PC-9 (cell line): ENCODE measurements at regions not wholly inside any gene's neighbourhood (a gene's known extent, or its start where the extent isn't known, plus 50 kb on each side); places are given as distances from the start of the nearest gene placed in this dataset.

Experiments used
- BruUV-seq: library from RNA; stranded (reverse); fragments of 400-500 nt; replicated peaks from 2 replicates; lab custom pipeline; 2021; lab: Mats Ljungman, UMichigan
- CTCF ChIA-PET: fragments of 300-600 bp; sonication (Branson Sonifier 250); formaldehyde crosslinking; loops from one replicate; lab custom pipeline; 2022; ENCODE audit warnings: antibody characterized with exemption; lab: Charles Lee
- POLR2A ChIA-PET: fragments of 300-600 bp; sonication (Branson Sonifier 250); formaldehyde crosslinking; loops from one replicate; lab custom pipeline; 2022; ENCODE audit warnings: antibody characterized with exemption; ENCODE audit not compliant: unreplicated experiment; lab: Charles Lee
- DNase-seq, 2 experiments: peaks; one replicate each; pipeline versions ENCODE4 v3.0.0 to v3.0.0-alpha.2; 2015 to 2022; ENCODE audit warnings: mixed read lengths in 1 of 2
- H2AFZ ChIP-seq: fragments of 200-600 bp; sonication (generic); 2 replicates; pipeline ENCODE4 v1.8.1; 2017; ENCODE audit warnings: antibody characterized with exemption
- H3F3A ChIP-seq: fragments of 200-600 bp; sonication (generic); 2 replicates; pipeline ENCODE4 v1.8.1; 2017; ENCODE audit warnings: antibody characterized with exemption, mild to moderate bottlenecking, low read depth; ENCODE audit not compliant: insufficient read depth
- H3K27ac ChIP-seq: fragments of 200-600 bp; sonication (generic); 2 replicates; pipeline ENCODE4 v1.6.1; 2016; ENCODE audit warnings: mixed run types
- H3K27me3 ChIP-seq: fragments of 200-600 bp; sonication (generic); 2 replicates; pipeline ENCODE4 v1.6.1; 2016; ENCODE audit warnings: low read depth, mixed run types; ENCODE audit not compliant: insufficient read depth
- H3K36me3 ChIP-seq: fragments of 200-600 bp; sonication (generic); 2 replicates; pipeline ENCODE4 v1.6.1; 2016; ENCODE audit warnings: low read depth, mixed run types
- H3K4me1 ChIP-seq: fragments of 200-600 bp; sonication (generic); replicated peaks from 2 replicates; pipeline ENCODE4 v1.6.1; 2016; ENCODE audit warnings: mixed run types; ENCODE audit not compliant: insufficient read depth
- H3K4me2 ChIP-seq: fragments of 200-600 bp; sonication (generic); 2 replicates; pipeline ENCODE4 v1.6.1; 2017; ENCODE audit warnings: mixed run types
- H3K4me3 ChIP-seq: fragments of 200-600 bp; sonication (generic); 2 replicates; pipeline ENCODE4 v1.6.1; 2016; ENCODE audit warnings: mixed run types
- H3K79me2 ChIP-seq: fragments of 200-600 bp; sonication (generic); 2 replicates; pipeline ENCODE4 v1.6.1; 2017; ENCODE audit warnings: low read depth, mixed run types
- H3K9me2 ChIP-seq: fragments of 200-600 bp; sonication (generic); 2 replicates; pipeline ENCODE4 v1.8.1; 2017; ENCODE audit warnings: mild to moderate bottlenecking; ENCODE audit not compliant: insufficient read depth
- H3K9me3 ChIP-seq: fragments of 200-600 bp; sonication (generic); 2 replicates; pipeline ENCODE4 v1.8.1; 2016; ENCODE audit warnings: low read depth; ENCODE audit not compliant: insufficient read depth
- H4K20me1 ChIP-seq: fragments of 200-600 bp; sonication (generic); 2 replicates; pipeline ENCODE4 v1.8.1; 2017; ENCODE audit not compliant: insufficient read depth
- EZH2 ChIP-seq: fragments of 200-600 bp; sonication (generic); IDR thresholded peaks from 2 replicates; pipeline ENCODE4 v1.8.0; 2017; ENCODE audit warnings: antibody characterized with exemption, low read depth
- intact Hi-C: fragments of 100-400 bp; cut with micrococcal nuclease; formaldehyde crosslinking; loops from one replicate; pipeline ENCODE4 v1.10.0; 2022; ENCODE audit not compliant: unreplicated experiment
- TF ChIP-seq, protein P1 (sequence below): fragments of 200-600 bp; sonication (generic); conservative IDR thresholded peaks from 2 replicates; pipeline ENCODE4 v1.6.1; 2017; ENCODE audit warnings: mixed run types, antibody characterized with exemption, mild to moderate bottlenecking, moderate library complexity

- Histone ChIP-seq H3K27ac (no peak overlapping the region), H3K36me3 (no peaks in the 10 kb centered on the region), H3K4me1 (peaks cover 6% of the 10 kb centered on the region), H3K79me2 (no peaks in the 10 kb centered on the region), H2AFZ (no peak overlapping the region), H3K4me2 (no peak overlapping the region), H3F3A (0 out of 2 replicates have a peak, but pooled peaks cover 5% of the 10 kb centered on the region), H4K20me1 (no peaks in the 10 kb centered on the region), H3K4me3 (no peak overlapping the region), H3K9me3 (no peaks in the 10 kb centered on the region), H3K27me3 (no peaks in the 10 kb centered on the region), H3K9me2 (no peaks in the 10 kb centered on the region)
- CTCF ChIA-PET: interaction anchor here (0.6 to 0.7 kb wide), 2 partner anchors 120 to 185 kb away, joined by 3 read pairs; partner anchors contain the start of gene H6PD
- POLR2A ChIA-PET: no interaction called here
- TF ChIP-seq, protein P1, sequence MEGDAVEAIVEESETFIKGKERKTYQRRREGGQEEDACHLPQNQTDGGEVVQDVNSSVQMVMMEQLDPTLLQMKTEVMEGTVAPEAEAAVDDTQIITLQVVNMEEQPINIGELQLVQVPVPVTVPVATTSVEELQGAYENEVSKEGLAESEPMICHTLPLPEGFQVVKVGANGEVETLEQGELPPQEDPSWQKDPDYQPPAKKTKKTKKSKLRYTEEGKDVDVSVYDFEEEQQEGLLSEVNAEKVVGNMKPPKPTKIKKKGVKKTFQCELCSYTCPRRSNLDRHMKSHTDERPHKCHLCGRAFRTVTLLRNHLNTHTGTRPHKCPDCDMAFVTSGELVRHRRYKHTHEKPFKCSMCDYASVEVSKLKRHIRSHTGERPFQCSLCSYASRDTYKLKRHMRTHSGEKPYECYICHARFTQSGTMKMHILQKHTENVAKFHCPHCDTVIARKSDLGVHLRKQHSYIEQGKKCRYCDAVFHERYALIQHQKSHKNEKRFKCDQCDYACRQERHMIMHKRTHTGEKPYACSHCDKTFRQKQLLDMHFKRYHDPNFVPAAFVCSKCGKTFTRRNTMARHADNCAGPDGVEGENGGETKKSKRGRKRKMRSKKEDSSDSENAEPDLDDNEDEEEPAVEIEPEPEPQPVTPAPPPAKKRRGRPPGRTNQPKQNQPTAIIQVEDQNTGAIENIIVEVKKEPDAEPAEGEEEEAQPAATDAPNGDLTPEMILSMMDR: no peak
- TF ChIP-seq EZH2: no peak
- intact Hi-C loops: no loop called here
- BruUV-seq: no TSS peak
- no peak for DNase-seq
Measured at GRCh38 chr1:9419369-9420041, 119.8 kb upstream of the SLC25A33 start.

- intact Hi-C loops: no loop called here
- Histone ChIP-seq H3K9me3 (no peaks in the 10 kb centered on the region), H3K79me2 (no peaks in the 10 kb centered on the region), H3K36me3 (no peaks in the 10 kb centered on the region), H2AFZ (no peak overlapping the region), H3K9me2 (no peaks in the 10 kb centered on the region), H3K27ac (no peak overlapping the region), H3K27me3 (no peaks in the 10 kb centered on the region), H4K20me1 (no peaks in the 10 kb centered on the region), H3K4me3 (no peak overlapping the region), H3K4me1 (no peaks in the 10 kb centered on the region), H3F3A (no peaks in the 10 kb centered on the region), H3K4me2 (no peak overlapping the region)
- BruUV-seq: no TSS peak
- ChIA-PET POLR2A (no interaction called here), CTCF (interaction anchor here (0.6 kb wide), 1 partner anchor 146 kb away, joined by 3 read pairs; no protein-coding TSS in a partner anchor)
- TF ChIP-seq, protein P1: no peak
- TF ChIP-seq EZH2: no peak
- no peak for DNase-seq
Measured at GRCh38 chr1:9420835-9421532, 118.3 kb upstream of the SLC25A33 start.

GRCh38 chr1:9421533-9421873 lies 117.8 kb upstream of the SLC25A33 start:
- no peak for DNase-seq
- Histone ChIP-seq H3K27me3 (no peaks in the 10 kb centered on the region), H3K36me3 (no peaks in the 10 kb centered on the region), H3K9me3 (no peaks in the 10 kb centered on the region), H3K27ac (no peak overlapping the region), H3K9me2 (no peaks in the 10 kb centered on the region), H3K79me2 (no peaks in the 10 kb centered on the region), H4K20me1 (no peaks in the 10 kb centered on the region), H3K4me1 (no peaks in the 10 kb centered on the region), H3F3A (no peaks in the 10 kb centered on the region), H2AFZ (no peak overlapping the region), H3K4me2 (no peak overlapping the region), H3K4me3 (no peak overlapping the region)
- no peak for TF ChIP-seq EZH2
- TF ChIP-seq, protein P1: no peak
- POLR2A ChIA-PET: no interaction called here
- no TSS peak for BruUV-seq
- intact Hi-C loops: no loop called here
- CTCF ChIA-PET: no interaction called here
